ENCODE measurements at regions not wholly inside any gene's neighbourhood (a gene's known extent, or its start where the extent isn't known, plus 50 kb on each side); places are given as distances from the start of the nearest gene placed in this dataset.

DNA sequence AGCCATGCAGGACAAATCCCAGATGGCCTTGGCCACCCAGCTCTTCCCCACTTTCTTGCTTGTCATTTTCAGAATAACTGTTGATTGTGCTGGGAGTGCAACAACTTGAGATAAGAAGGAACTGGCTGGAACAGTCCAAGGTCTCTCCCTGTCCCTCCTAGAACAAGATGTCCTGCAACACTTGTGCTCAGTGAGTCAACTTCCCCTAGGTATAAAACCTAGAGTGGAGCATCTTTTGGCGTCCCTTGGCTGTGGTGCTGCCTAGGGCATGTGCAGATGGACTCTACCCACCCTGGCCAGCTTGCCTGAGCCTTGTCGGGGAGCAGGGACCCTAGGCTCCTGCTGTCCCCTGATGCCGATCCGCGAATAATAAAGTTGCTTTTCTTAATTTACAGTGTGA lies 50.7 kb upstream of the SLC22A11 start (continued):
- TF ChIP-seq REST (IDR thresholded peaks at IDR 0.05; ENCODE audit: low read depth, low read length) (no peak), NFYB (IDR thresholded peaks at IDR 0.05; ENCODE audit: insufficient read depth, low read depth, low read length) (no peak), SMAD1 (IDR thresholded peaks at IDR 0.05; ENCODE audit: low read depth, partially characterized antibody) (no peak), BMI1 (IDR thresholded peaks at IDR 0.05; ENCODE audit: borderline replicate concordance) (no peak)
- TF ChIP-seq, protein P1, sequence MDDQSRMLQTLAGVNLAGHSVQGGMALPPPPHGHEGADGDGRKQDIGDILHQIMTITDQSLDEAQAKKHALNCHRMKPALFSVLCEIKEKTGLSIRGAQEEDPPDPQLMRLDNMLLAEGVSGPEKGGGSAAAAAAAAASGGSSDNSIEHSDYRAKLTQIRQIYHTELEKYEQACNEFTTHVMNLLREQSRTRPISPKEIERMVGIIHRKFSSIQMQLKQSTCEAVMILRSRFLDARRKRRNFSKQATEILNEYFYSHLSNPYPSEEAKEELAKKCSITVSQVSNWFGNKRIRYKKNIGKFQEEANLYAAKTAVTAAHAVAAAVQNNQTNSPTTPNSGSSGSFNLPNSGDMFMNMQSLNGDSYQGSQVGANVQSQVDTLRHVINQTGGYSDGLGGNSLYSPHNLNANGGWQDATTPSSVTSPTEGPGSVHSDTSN (IDR thresholded peaks at IDR 0.05; ENCODE audit: insufficient replicate concordance, low read depth, low read length), result no peak

Measured in GM12878 (cell line).